TTC549 (cell line): ENCODE measurements at regions not wholly inside any gene's neighbourhood (a gene's known extent, or its start where the extent isn't known, plus 50 kb on each side); places are given as distances from the start of the nearest gene placed in this dataset.
"Not testable (repeated sequence)": the region's sequence is repeated elsewhere in the genome, so short reads cannot be mapped to it uniquely, and the experiment has no call there.

Source experiments
- FAIRE-seq: peaks from 2 replicates; lab custom pipeline; 2012; peaks lifted over from hg19 to GRCh38; lab: Jason Lieb, UNC

GRCh38 chr14:44785096-44785495 lies 176.7 kb downstream of the KLHL28 start:
- FAIRE-seq, result no peak

- no peak for FAIRE-seq
Observed at GRCh38 chr14:44783901-44784300, 177.8 kb downstream of the KLHL28 start.

- FAIRE-seq, result no peak
Observed at GRCh38 chr14:44782775-44783238, 178.9 kb downstream of the KLHL28 start.

GRCh38 chr14:44780989-44781388 lies 180.8 kb downstream of the KLHL28 start:
- no peak for FAIRE-seq

- FAIRE-seq, result no peak
Observed at GRCh38 chr14:44778604-44779003, 183.1 kb downstream of the KLHL28 start.

- no peak for FAIRE-seq
Observed at GRCh38 chr14:44777584-44777983, 184.2 kb downstream of the KLHL28 start.

GRCh38 chr14:44775248-44775647 lies 186.5 kb downstream of the KLHL28 start:
- FAIRE-seq, result no peak

- no peak for FAIRE-seq
Observed at GRCh38 chr14:44774396-44774795, 187.4 kb downstream of the KLHL28 start.

- FAIRE-seq, result no peak
Observed at GRCh38 chr14:44771496-44771895, 190.3 kb downstream of the KLHL28 start.

GRCh38 chr14:44770201-44770600 lies 191.5 kb downstream of the KLHL28 start:
- FAIRE-seq, result no peak

- no peak for FAIRE-seq
Observed at GRCh38 chr14:44768935-44769334, 192.8 kb downstream of the KLHL28 start.

GRCh38 chr14:44767646-44768173 lies 194.0 kb downstream of the KLHL28 start:
- no peak for FAIRE-seq

GRCh38 chr14:44766285-44766684 lies 195.5 kb downstream of the KLHL28 start:
- FAIRE-seq, result no peak

- no peak for FAIRE-seq
Observed at GRCh38 chr14:44763356-44763755, 198.4 kb downstream of the KLHL28 start.

GRCh38 chr14:44759277-44759676 lies 202.5 kb downstream of the KLHL28 start:
- FAIRE-seq, result no peak

GRCh38 chr14:44756554-44756953 lies 205.2 kb downstream of the KLHL28 start:
- no peak for FAIRE-seq

- no peak for FAIRE-seq
Observed at GRCh38 chr14:44745371-44745770, 216.4 kb downstream of the KLHL28 start.

GRCh38 chr14:44742202-44742601 lies 219.5 kb downstream of the KLHL28 start:
- no peak for FAIRE-seq

- no peak for FAIRE-seq
Observed at GRCh38 chr14:44741431-44741830, 220.3 kb downstream of the KLHL28 start.

GRCh38 chr14:44736326-44736725 lies 225.4 kb downstream of the KLHL28 start:
- FAIRE-seq, result no peak

GRCh38 chr14:44732144-44732543 lies 225.1 kb upstream of the FSCB start:
- no peak for FAIRE-seq

GRCh38 chr14:44730860-44731259 lies 223.8 kb upstream of the FSCB start:
- FAIRE-seq, result no peak

GRCh38 chr14:44721395-44721794 lies 214.3 kb upstream of the FSCB start:
- not testable (repeated sequence) for FAIRE-seq

GRCh38 chr14:44720707-44721106 lies 213.6 kb upstream of the FSCB start:
- no peak for FAIRE-seq
